Fibroblast of lung (primary cell): ENCODE measurements at regions not wholly inside any gene's neighbourhood (a gene's known extent, or its start where the extent isn't known, plus 50 kb on each side); places are given as distances from the start of the nearest gene placed in this dataset.

ENCODE experiments used
- EZH2 ChIP-seq: IDR thresholded peaks from 2 replicates; pipeline ENCODE4 v1.5.1; 2012; ENCODE audit warnings: low read length, control low read depth, mild to moderate bottlenecking; ENCODE audit errors: missing control alignments
- TF ChIP-seq, protein P1 (sequence below), 2 donors: IDR thresholded peaks in 1 of 2; conservative IDR thresholded peaks in 1 of 2; 1 replicate in 1 of 2; 2 replicates in 1 of 2; pipeline ENCODE4 v1.5.1; 2011 to 2012; ENCODE audit warnings: low read length in 2 of 2, control low read depth in 1 of 2, inconsistent platforms in 1 of 2, low read depth in 1 of 2, mild to moderate bottlenecking in 1 of 2

DNA sequence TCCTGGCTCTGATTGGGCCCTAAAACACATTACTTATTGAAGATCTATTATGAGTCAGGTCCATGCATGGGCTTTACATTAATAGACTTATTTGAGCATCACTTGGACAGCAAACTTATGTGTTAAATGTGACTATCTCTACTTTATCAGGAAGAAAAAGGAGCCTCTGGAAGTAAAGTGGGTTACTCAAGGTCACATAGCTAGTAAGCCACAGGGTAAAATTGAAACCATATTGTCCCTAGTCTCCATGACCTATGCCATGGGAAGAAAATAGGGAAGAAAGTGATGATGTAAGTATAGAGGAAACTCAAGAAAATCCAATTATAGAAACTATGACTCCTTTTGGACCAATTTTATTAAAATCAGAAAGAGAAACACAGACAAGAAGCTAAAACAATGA, 555.3 kb downstream of the NUF2 start:
- TF ChIP-seq, protein P1, sequence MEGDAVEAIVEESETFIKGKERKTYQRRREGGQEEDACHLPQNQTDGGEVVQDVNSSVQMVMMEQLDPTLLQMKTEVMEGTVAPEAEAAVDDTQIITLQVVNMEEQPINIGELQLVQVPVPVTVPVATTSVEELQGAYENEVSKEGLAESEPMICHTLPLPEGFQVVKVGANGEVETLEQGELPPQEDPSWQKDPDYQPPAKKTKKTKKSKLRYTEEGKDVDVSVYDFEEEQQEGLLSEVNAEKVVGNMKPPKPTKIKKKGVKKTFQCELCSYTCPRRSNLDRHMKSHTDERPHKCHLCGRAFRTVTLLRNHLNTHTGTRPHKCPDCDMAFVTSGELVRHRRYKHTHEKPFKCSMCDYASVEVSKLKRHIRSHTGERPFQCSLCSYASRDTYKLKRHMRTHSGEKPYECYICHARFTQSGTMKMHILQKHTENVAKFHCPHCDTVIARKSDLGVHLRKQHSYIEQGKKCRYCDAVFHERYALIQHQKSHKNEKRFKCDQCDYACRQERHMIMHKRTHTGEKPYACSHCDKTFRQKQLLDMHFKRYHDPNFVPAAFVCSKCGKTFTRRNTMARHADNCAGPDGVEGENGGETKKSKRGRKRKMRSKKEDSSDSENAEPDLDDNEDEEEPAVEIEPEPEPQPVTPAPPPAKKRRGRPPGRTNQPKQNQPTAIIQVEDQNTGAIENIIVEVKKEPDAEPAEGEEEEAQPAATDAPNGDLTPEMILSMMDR (conservative IDR thresholded peaks at IDR 0.05 in 1 of 2, IDR thresholded peaks at IDR 0.05 in 1 of 2; ENCODE audit: low read depth in 1 of 2, low read length in 2 of 2) = no peak
- no peak for TF ChIP-seq EZH2
